GM12878 (cell line): ENCODE measurements at regions not wholly inside any gene's neighbourhood (a gene's known extent, or its start where the extent isn't known, plus 50 kb on each side); places are given as distances from the start of the nearest gene placed in this dataset.

ENCODE experiments used
- CREM ChIP-seq: IDR thresholded peaks from 2 replicates; pipeline ENCODE4 v1.6.1; 2014; ENCODE audit warnings: antibody characterized with exemption, low read depth
- CTCF ChIP-seq, 3 experiments: IDR thresholded peaks in 2 of 3; conservative IDR thresholded peaks in 1 of 3; 2 replicates each; pipeline ENCODE4 v1.5.1; 2011; ENCODE audit warnings: low read depth in 3 of 3, low read length in 3 of 3, mild to moderate bottlenecking in 3 of 3, control low read depth in 2 of 3, moderate library complexity in 2 of 3, inconsistent platforms in 1 of 3, mixed read lengths in 1 of 3; ENCODE audit not compliant: control insufficient read depth in 2 of 3, insufficient read depth in 1 of 3; ENCODE audit errors: extremely low read depth in 1 of 3
- ZBTB40 ChIP-seq: fragments of 450-650 bp; IDR thresholded peaks from 2 replicates; pipeline ENCODE4 v1.6.1; 2016; ENCODE audit warnings: mild to moderate bottlenecking, moderate library complexity, borderline replicate concordance
- ZZZ3 ChIP-seq: IDR thresholded peaks from 2 replicates; pipeline ENCODE4 v1.6.1; 2011; ENCODE audit warnings: low read depth; ENCODE audit not compliant: control insufficient read depth, insufficient read length
- TF ChIP-seq, protein P1 (sequence below): IDR thresholded peaks from 2 replicates; pipeline ENCODE4 v1.6.1; 2011; ENCODE audit warnings: borderline replicate concordance, low read depth, mild to moderate bottlenecking, moderate library complexity, mixed read lengths, low read length; ENCODE audit not compliant: insufficient read depth; ENCODE audit errors: extremely low read length

GRCh38 chr12:86788661-86789060 lies 532.5 kb upstream of the MGAT4C start:
- TF ChIP-seq, protein P1, sequence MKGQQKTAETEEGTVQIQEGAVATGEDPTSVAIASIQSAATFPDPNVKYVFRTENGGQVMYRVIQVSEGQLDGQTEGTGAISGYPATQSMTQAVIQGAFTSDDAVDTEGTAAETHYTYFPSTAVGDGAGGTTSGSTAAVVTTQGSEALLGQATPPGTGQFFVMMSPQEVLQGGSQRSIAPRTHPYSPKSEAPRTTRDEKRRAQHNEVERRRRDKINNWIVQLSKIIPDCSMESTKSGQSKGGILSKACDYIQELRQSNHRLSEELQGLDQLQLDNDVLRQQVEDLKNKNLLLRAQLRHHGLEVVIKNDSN, result no peak
- TF ChIP-seq CREM, result no peak
- no peak for TF ChIP-seq CTCF (IDR thresholded peaks at IDR 0.05 in 2 of 3, conservative IDR thresholded peaks at IDR 0.05 in 1 of 3; ENCODE audit: control insufficient read depth in 2 of 3, extremely low read depth in 1 of 3, insufficient read depth in 1 of 3, low read depth in 3 of 3, low read length in 3 of 3)
- TF ChIP-seq ZZZ3, result no peak
- TF ChIP-seq ZBTB40, result no peak
